IPS DF 4.7 (cell line): ENCODE measurements at regions not wholly inside any gene's neighbourhood (a gene's known extent, or its start where the extent isn't known, plus 50 kb on each side); places are given as distances from the start of the nearest gene placed in this dataset.

Experiments used
- DNase-seq: peaks from one replicate; pipeline ENCODE4 v3.0.0-alpha.2; 2013; ENCODE audit warnings: low spot score; ENCODE audit errors: extremely low read depth

DNA sequence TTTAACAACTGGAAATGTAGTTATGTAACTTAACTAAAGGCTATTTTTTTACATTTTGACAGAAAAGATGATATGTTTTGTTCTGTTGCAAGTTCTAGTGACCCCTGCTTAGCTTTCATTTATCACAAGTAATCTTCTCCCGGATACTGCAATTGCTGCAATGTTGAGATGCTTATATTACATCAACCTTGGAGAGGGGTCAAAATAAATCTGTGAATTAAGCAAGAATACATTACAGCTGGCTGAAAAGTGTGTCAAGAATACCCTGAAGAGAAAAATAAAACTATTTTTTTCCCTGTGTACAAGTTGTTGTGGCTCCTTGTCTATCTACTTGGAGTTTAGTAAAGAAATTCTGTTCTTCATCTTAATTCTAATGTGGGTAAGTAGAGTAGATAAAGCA lies 232.1 kb upstream of the GOLIM4 start:
- no peak for DNase-seq

GRCh38 chr3:168325684-168326083 lies 230.0 kb upstream of the GOLIM4 start:
- no peak for DNase-seq

DNA sequence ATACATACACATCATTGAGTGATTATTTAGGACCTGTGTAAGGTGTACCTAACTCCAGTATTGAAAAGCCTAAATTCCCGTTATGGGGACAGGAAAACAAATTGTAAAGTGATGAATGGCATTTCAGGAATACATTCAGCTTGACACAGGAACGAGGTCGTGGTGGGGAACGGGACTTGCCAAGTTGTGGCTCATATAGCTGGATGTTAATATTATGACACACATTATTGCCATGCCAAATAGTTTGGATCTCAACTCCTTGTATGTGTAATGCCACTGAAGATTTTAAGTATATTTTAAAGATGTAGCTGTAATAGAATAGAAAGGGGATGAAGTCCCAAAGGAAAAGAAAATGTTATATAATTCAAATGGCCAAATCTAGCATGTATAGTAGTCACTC lies 227.2 kb upstream of the GOLIM4 start:
- DNase-seq, result no peak

- DNase-seq, result no peak
Observed at GRCh38 chr3:168314166-168314565, 218.4 kb upstream of the GOLIM4 start.

GRCh38 chr3:168312984-168313383 lies 217.3 kb upstream of the GOLIM4 start:
- no peak for DNase-seq

DNA sequence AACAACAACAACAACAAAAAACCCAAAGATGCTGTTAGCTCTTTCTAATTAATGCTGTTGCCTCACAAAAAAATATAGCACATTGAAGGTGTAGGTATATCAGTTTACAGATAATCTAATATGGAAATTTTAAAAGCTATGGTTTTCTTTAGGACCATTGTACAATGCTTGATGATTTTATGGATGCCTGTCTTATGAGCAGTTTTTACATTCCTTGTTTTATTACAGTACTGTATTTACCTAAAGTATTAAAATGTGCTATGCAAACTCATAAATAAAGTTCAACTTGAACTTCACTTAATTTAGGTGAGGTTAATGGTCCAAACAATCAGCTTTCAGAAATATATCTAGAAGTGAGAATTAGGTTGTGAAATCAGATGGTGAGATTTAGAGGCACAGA lies 212.2 kb upstream of the GOLIM4 start:
- no peak for DNase-seq

DNA sequence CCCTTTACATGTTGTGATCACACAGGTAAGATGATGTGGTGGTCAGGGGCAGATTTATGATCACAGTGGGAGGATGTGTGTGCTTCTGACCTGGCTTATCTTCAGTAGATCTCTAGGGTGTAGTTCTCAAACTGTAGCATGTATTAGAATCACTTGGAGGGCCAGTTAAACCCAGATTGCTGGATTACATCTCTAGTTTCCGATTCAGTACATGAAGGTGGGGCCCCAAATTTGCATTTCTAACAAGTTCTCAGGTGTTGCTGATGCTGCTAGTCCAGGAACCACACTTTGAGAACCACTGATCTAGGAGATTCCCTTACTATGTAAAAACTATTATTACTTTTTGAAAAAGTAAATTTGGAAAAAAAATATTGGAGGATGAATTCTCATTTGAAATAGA lies 199.3 kb upstream of the GOLIM4 start:
- DNase-seq, result no peak

DNA sequence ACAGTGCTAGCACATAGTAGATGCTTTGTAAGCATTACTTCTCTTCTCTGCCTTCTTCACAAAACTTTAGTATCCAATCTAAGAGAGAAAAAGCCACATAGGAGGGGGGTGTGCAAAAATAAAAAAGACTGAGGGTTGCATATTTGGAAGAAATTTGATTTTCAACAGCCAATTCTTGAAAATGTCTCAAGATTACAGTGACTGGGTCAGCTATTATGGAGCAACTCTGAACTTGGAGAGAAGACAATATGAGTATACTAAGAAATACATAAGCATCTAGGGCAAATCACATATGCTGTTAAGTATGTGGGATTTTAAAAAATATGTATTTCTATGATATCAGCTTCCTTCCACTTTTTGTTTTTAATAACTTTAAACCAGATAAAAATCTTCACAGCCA lies 196.6 kb upstream of the GOLIM4 start:
- DNase-seq, result no peak

GRCh38 chr3:168289471-168290008 lies 193.8 kb upstream of the GOLIM4 start:
- no peak for DNase-seq

DNA sequence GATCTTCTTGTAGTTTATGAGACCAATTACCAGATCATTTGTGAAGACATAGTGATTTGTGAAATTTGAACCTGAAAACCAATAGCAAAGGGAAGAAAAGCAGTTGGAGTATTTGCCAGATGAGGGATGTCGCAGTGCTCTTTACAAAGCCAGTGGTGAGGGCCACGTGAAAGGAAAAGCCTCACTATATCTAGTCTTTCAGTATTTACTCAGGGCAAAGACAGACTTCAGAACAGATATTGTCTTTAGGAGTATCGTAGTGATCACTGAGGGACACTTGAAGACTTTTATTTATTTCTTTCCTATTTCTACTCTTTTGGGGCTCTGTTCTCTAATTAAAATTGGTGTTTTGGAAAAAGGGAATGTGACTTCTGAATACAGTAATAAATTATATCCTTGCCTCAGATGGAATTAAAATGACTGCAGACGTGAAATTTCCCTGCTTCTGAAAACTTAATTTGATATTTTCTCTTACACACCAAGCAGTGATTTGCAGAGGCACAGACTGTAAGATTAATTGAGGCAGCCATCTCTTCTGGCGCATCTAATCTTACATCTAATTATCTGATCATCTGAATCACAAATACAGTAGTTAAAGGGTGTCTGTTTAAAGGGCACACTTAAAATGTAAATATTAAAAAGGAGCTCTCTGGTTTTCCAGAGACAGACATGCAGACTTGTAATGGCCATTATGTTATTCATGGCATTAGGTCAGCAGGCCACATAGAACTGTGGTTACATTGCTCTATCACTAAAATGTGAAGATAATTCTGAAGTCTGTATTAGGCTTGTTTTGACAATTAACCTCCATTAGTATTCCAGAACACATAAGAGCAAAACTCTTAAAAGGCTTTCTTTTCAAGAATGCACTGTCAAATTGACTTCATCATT lies 193.0 kb upstream of the GOLIM4 start:
- no peak for DNase-seq

DNA sequence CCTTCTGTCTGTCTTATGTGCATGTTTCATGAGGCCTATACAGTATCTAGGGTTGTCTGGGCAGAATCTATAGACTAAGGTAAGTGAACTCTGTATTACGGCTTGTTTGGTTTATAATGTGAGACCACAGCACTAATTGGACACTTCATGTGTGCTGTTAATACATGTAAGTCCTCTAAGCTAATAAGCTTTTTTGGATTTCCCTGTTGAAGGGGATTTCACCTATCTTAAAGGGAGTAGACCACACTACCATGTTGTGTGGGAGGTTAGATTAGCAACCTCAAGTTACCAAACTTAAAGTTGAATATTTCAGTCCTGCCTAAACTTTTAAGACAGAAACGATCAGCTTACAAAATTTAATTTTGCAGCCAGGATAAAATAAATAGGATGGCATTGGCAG lies 189.8 kb upstream of the GOLIM4 start:
- no peak for DNase-seq

DNA sequence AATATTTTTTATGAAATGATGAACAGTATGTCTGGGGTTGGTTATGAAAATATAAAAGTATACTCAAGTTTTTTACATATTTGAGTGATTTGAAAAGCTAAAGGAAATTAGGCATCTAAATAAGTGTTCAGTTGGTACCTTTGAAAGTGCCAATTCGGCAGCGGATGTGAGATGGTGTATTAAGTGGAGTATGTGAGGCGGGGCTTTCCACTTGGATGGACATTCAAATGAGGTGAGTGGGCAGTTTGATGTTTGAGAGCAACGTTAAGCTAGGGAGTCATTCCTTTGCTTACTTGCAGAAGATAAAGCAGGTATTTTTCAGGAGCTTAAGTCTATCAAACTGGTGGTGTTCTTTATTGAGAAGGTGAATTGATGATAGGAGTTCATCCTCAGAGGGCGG lies 189.0 kb upstream of the GOLIM4 start:
- DNase-seq, result no peak

- DNase-seq, result no peak
Observed at GRCh38 chr3:168275662-168276061, 179.9 kb upstream of the GOLIM4 start.

GRCh38 chr3:168273917-168274316 lies 178.2 kb upstream of the GOLIM4 start:
- no peak for DNase-seq

DNA sequence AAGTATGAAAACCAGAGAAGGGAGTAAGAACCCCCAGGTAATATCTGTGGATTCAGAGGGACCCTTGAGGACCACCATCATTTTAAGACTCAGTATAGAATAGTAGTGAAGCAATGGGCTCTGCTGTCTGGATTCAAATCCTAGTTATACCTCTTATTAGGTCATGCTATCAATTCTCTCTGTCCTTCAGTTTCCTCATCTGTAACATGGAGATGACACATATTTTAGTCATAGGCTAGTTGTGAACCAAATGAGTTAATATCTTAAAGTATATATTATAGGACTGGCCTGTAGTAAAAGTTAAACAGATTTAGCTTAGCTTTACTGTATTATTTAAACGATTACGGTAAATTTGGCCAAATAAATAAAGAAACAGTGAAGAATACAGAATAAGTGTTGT lies 177.3 kb upstream of the GOLIM4 start:
- DNase-seq, result no peak

DNA sequence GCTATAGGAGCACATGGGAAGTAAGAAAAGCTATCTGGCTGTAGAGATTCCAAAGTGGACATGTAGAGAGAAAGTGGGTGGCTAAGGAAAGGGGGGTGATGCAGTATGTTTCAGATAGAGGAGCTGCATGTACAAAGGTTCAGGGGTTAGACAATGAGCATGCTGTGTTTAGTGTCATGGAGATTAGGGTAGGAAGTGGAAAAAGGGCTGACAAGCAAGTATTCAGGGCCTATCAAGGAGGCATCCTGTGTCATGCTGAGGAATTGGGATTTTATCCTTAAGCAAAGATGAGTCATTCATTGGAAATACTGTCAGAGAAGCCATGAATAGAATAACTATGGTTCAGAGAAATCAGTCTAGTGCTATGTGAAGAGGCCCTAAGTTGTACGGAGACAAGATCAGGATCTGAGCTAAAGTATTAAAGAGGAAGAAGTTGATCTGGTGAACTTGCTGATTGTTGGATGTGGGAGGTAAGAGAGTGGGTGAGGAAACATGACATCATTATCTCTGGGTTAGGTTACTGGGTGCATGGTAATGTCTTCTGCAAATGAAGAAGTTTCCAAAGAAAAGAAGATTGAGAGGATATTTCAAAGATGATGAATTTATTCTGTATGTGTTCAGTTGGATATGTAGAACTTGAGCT lies 176.7 kb upstream of the GOLIM4 start:
- DNase-seq, result no peak

DNA sequence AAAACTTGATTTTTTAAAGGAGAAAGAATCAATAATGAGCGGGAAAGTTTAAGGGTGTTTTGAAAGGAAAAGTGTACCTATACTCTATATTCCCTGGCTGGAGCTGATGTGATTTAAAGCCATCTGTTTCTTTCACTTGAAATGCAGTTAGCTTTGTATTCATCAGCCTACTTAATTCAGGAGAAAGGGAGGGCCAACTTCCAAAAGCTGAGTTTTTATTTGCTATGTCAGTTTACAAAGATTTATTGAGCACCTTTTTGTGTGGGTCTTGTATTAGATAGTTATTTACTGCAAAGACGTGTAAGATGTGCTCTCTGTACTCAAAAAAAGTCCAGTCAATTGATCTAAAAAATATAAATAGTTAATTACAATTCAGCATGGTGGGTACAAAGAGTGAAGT lies 176.2 kb upstream of the GOLIM4 start:
- DNase-seq, result no peak

- DNase-seq, result no peak
Observed at GRCh38 chr3:168269001-168269400, 173.3 kb upstream of the GOLIM4 start.

- DNase-seq, result no peak
Observed at GRCh38 chr3:168267179-168267578, 171.5 kb upstream of the GOLIM4 start.

- no peak for DNase-seq
Observed at GRCh38 chr3:168266335-168266734, 170.6 kb upstream of the GOLIM4 start.

GRCh38 chr3:168262887-168263286 lies 167.2 kb upstream of the GOLIM4 start:
- DNase-seq, result no peak

GRCh38 chr3:168260859-168261258 lies 165.1 kb upstream of the GOLIM4 start:
- no peak for DNase-seq

GRCh38 chr3:168251371-168251770 lies 155.6 kb upstream of the GOLIM4 start:
- no peak for DNase-seq
